ENCODE measurements at regions not wholly inside any gene's neighbourhood (a gene's known extent, or its start where the extent isn't known, plus 50 kb on each side); places are given as distances from the start of the nearest gene placed in this dataset.

DNA sequence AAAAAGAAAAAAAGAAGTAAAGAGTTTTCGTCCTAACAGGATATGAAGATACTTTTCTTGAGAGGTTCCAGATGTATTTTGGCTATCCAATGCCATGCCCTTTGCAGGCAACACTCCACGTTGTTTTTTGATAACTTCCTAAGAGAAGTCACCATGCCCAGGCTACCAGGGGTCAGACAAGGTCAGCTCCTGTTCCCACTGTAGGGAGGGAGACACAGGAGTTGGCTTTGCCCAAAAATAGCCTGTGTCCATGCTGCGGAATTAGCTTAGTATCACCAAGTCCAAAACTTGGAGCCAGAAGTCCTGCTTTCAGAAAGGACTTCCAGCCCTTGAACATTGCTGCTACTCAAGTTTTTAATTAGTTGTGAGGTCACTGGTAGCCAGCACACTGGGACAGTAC, 62.1 kb upstream of the NRIP1 start:
- H2AFZ ChIP-seq (ENCODE audit: low read length): no peak overlapping the region
- H2BK12ac ChIP-seq (ENCODE audit: insufficient read length, low read depth, low read length): no peak overlapping the region
- no peak overlapping the region for H4K5ac ChIP-seq (ENCODE audit: insufficient read length, low read depth, low read length)
- Mint-ChIP-seq H3K27ac (no peak overlapping the region), H3K9me3 (no peaks in the 10 kb centered on the region), H3K4me3 (no peak overlapping the region), H3K4me1 (peaks cover 20 to 23% of the 10 kb centered on the region in 2 experiments), H3K27me3 (ENCODE audit: low read depth) (no peaks in the 10 kb centered on the region), H3K36me3 (ENCODE audit: insufficient read depth in 1 of 3, low read depth in 3 of 3) (no peaks in the 10 kb centered on the region; a peak in 1 of 7 replicates)
- no peak overlapping the region for H2BK20ac ChIP-seq (ENCODE audit: low read depth, low read length, poor library complexity, severe bottlenecking)
- H3K9me3 ChIP-seq (ENCODE audit: control insufficient read depth, low read depth, low read length): no peaks in the 10 kb centered on the region
- no peak overlapping the region for H2AK5ac ChIP-seq (ENCODE audit: insufficient read length, low read length)
- H4K91ac ChIP-seq (ENCODE audit: insufficient read length, low read depth, low read length): no peak overlapping the region
- no peaks in the 10 kb centered on the region for H3K27me3 ChIP-seq (ENCODE audit: insufficient read depth, low read length)
- no peaks in the 10 kb centered on the region for H4K20me1 ChIP-seq (ENCODE audit: control insufficient read depth, insufficient read depth, insufficient read length)
- H3K23ac ChIP-seq (ENCODE audit: insufficient read length, low read depth, low read length): no peak overlapping the region
- H3K79me1 ChIP-seq (ENCODE audit: insufficient read depth, low read depth, low read length, poor library complexity, severe bottlenecking): no peaks in the 10 kb centered on the region
- H2BK120ac ChIP-seq (ENCODE audit: low read depth, low read length, poor library complexity, severe bottlenecking): no peak overlapping the region
- no peak overlapping the region for H3T11ph ChIP-seq (ENCODE audit: low read length)
- no peak overlapping the region for H3K4me2 ChIP-seq (ENCODE audit: insufficient read depth, insufficient read length, low read length)
- no peak overlapping the region for H3K56ac ChIP-seq (ENCODE audit: insufficient read length, low read depth, low read length)
- H3K14ac ChIP-seq (ENCODE audit: insufficient read depth, low read length): no peak overlapping the region
- H4K8ac ChIP-seq (replicated peaks; ENCODE audit: insufficient read length, low read depth, low read length): no peak overlapping the region
- H3K79me2 ChIP-seq (ENCODE audit: insufficient read depth, low read length): no peaks in the 10 kb centered on the region
- no peak overlapping the region for H3K27ac ChIP-seq (ENCODE audit: insufficient read length, low read depth, low read length)
- no peak for DNase-seq
- TF ChIP-seq, protein P1, sequence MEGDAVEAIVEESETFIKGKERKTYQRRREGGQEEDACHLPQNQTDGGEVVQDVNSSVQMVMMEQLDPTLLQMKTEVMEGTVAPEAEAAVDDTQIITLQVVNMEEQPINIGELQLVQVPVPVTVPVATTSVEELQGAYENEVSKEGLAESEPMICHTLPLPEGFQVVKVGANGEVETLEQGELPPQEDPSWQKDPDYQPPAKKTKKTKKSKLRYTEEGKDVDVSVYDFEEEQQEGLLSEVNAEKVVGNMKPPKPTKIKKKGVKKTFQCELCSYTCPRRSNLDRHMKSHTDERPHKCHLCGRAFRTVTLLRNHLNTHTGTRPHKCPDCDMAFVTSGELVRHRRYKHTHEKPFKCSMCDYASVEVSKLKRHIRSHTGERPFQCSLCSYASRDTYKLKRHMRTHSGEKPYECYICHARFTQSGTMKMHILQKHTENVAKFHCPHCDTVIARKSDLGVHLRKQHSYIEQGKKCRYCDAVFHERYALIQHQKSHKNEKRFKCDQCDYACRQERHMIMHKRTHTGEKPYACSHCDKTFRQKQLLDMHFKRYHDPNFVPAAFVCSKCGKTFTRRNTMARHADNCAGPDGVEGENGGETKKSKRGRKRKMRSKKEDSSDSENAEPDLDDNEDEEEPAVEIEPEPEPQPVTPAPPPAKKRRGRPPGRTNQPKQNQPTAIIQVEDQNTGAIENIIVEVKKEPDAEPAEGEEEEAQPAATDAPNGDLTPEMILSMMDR (conservative IDR thresholded peaks at IDR 0.05): no peak
- no CpG with 5 or more reads among the region's 3 CpGs for WGBS (ENCODE audit: extremely low coverage, insufficient read length, low lambda C conversion rate)
- H2BK5ac ChIP-seq (ENCODE audit: insufficient read length, low read length): no peak overlapping the region
- H2BK15ac ChIP-seq (ENCODE audit: low read depth, low read length): no peak overlapping the region
- peaks cover 5% of the 10 kb centered on the region; the same call in 1 of the 2 replicates for H3K4me1 ChIP-seq (ENCODE audit: insufficient read depth, low read length)
- H3K9ac ChIP-seq (ENCODE audit: extremely low read depth, insufficient read length, low read length): no peak overlapping the region
- no peak overlapping the region for H3K18ac ChIP-seq (ENCODE audit: insufficient read length, low read depth, low read length)
- no peaks in the 10 kb centered on the region for H3K23me2 ChIP-seq (ENCODE audit: insufficient read length, low read depth, low read length, poor library complexity, severe bottlenecking)
- no peak overlapping the region for H3K4ac ChIP-seq (ENCODE audit: low read depth, low read length)
